Immature natural killer cell (primary cell): ENCODE measurements at regions not wholly inside any gene's neighbourhood (a gene's known extent, or its start where the extent isn't known, plus 50 kb on each side); places are given as distances from the start of the nearest gene placed in this dataset.

Experiments
- DNase-seq, 3 donors: peaks; one replicate each; pipeline ENCODE4 v3.0.0; 2022; ENCODE audit warnings: mixed read lengths in 1 of 3
- H3K27ac Mint-ChIP-seq, 6 donors: one replicate each; pipeline ENCODE4 v1.8.0; 2020; ENCODE audit warnings: mixed read lengths in 6 of 6, mild to moderate bottlenecking in 5 of 6, inconsistent platforms in 4 of 6, moderate library complexity in 3 of 6
- H3K27me3 Mint-ChIP-seq, 3 donors: one replicate each; pipeline ENCODE4 v1.8.0; 2020 to 2021; ENCODE audit warnings: low read depth in 3 of 3, mild to moderate bottlenecking in 3 of 3, mixed read lengths in 3 of 3, moderate library complexity in 3 of 3, inconsistent platforms in 1 of 3
- H3K36me3 Mint-ChIP-seq, 3 donors: one replicate each; pipeline ENCODE4 v1.8.0; 2020; ENCODE audit warnings: mixed read lengths in 3 of 3, inconsistent platforms in 2 of 3, mild to moderate bottlenecking in 2 of 3
- H3K4me1 Mint-ChIP-seq, 2 donors: one replicate each; pipeline ENCODE4 v1.8.0; 2020; ENCODE audit warnings: inconsistent platforms in 2 of 2, mild to moderate bottlenecking in 2 of 2, mixed read lengths in 2 of 2, moderate library complexity in 1 of 2
- H3K4me3 Mint-ChIP-seq, 5 donors: one replicate each; pipeline ENCODE4 v1.8.0; 2020; ENCODE audit warnings: mild to moderate bottlenecking in 5 of 5, mixed read lengths in 5 of 5, inconsistent platforms in 3 of 5, moderate library complexity in 3 of 5
- H3K9me3 Mint-ChIP-seq, 6 donors: one replicate each; pipeline ENCODE4 v1.8.0; 2020; ENCODE audit warnings: mild to moderate bottlenecking in 6 of 6, mixed read lengths in 6 of 6, inconsistent platforms in 4 of 6, moderate library complexity in 3 of 6

- no peaks in the 10 kb centered on the region for H3K4me1 Mint-ChIP-seq
- peaks cover 0 to 4% (median 2%) of the 10 kb centered on the region in 3 donors for H3K27me3 Mint-ChIP-seq
- H3K9me3 Mint-ChIP-seq: peaks cover 30 to 68% (median 62%) of the 10 kb centered on the region in 6 donors
- H3K36me3 Mint-ChIP-seq: peaks cover 0 to 4% (median 0%) of the 10 kb centered on the region in 3 donors
- H3K4me3 Mint-ChIP-seq: no peak overlapping the region
- H3K27ac Mint-ChIP-seq: no peak overlapping the region
- DNase-seq: no peak
These were observed 459.6 kb downstream of the PRELID2 start for GRCh38 chr5:145375521-145375920.

- H3K36me3 Mint-ChIP-seq: no peaks in the 10 kb centered on the region
- DNase-seq: no peak
- no peak overlapping the region for H3K4me3 Mint-ChIP-seq
- no peaks in the 10 kb centered on the region for H3K4me1 Mint-ChIP-seq
- no peak overlapping the region for H3K27ac Mint-ChIP-seq
- peaks cover 0 to 1% (median 0%) of the 10 kb centered on the region in 3 donors for H3K27me3 Mint-ChIP-seq
- H3K9me3 Mint-ChIP-seq: peaks cover 8 to 39% (median 14%) of the 10 kb centered on the region in 6 donors
These were observed 469.7 kb downstream of the PRELID2 start for GRCh38 chr5:145365464-145365863.

GRCh38 chr5:145362266-145362665 lies 472.9 kb downstream of the PRELID2 start:
- Mint-ChIP-seq H3K4me1 (no peaks in the 10 kb centered on the region), H3K9me3 (peaks cover 4 to 42% (median 14%) of the 10 kb centered on the region in 6 donors), H3K4me3 (no peak overlapping the region)

GRCh38 chr5:145360936-145361335 lies 474.2 kb downstream of the PRELID2 start:
- no peak overlapping the region for H3K4me3 Mint-ChIP-seq
- H3K9me3 Mint-ChIP-seq: peaks cover 3 to 47% (median 12%) of the 10 kb centered on the region in 6 donors
- no peaks in the 10 kb centered on the region for H3K36me3 Mint-ChIP-seq
- H3K27me3 Mint-ChIP-seq: peaks cover 0 to 1% (median 0%) of the 10 kb centered on the region in 3 donors
- H3K4me1 Mint-ChIP-seq: no peaks in the 10 kb centered on the region
- DNase-seq: no peak
- no peak overlapping the region for H3K27ac Mint-ChIP-seq

More at GRCh38 chr5:145362266-145362665, 472.9 kb downstream of the PRELID2 start:
- Mint-ChIP-seq H3K27ac (no peak overlapping the region), H3K36me3 (no peaks in the 10 kb centered on the region), H3K27me3 (peaks cover 0 to 1% (median 0%) of the 10 kb centered on the region in 3 donors)
- no peak for DNase-seq

DNA sequence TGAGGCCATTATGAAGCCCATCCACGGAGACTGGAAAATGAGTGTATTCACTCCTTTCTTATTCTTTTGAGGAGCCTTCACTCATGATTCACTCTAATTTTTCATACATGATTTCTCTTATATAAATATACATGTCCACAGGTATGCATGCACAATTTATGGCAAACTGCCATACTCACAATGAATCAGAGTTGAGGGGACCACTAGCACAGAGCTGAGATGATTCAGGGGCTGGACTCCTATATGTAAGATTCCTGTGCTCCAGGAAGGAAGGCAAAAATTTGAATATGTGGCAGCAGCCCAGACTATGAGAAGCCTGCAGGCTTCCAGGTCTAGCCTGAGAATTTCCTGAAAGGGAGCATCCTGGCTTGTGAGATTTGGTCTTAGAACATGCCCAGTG lies 484.6 kb downstream of the PRELID2 start:
- Mint-ChIP-seq H3K36me3 (no peaks in the 10 kb centered on the region), H3K4me3 (no peak overlapping the region), H3K27ac (no peak overlapping the region), H3K27me3 (peaks cover 0 to 2% (median 0%) of the 10 kb centered on the region in 3 donors), H3K4me1 (no peaks in the 10 kb centered on the region), H3K9me3 (peaks cover 2 to 42% (median 14%) of the 10 kb centered on the region in 6 donors)
- DNase-seq: no peak

DNA sequence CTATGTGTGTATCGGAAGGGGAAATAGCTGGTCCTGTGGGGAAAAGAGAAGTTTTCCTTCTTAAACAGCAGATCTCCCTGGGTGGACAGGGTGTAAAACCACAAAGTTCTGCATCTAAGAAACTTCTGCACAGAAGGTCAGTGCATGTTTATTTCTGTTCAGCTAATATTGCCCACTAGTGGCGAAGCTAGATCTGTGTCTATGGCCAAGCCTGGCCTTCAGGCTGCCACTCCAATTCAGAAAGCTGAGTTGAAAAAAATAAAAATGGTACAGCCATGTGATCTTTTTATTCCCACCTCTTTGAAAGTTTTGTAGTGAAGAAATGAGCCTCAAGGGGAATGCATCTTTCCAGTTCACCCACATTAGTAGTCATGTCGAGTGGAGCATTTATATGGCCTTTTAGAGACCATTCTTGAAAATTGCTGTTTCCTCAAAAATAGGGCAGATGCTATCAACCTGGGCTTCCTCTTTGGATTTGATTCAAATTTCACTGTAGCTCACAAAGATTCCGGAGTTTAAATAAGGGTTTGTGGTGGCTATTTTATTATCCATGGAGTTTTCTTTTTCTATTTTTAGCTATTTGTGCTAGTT lies 488.0 kb downstream of the PRELID2 start:
- Mint-ChIP-seq H3K4me1 (no peaks in the 10 kb centered on the region), H3K27ac (no peak overlapping the region)

DNA sequence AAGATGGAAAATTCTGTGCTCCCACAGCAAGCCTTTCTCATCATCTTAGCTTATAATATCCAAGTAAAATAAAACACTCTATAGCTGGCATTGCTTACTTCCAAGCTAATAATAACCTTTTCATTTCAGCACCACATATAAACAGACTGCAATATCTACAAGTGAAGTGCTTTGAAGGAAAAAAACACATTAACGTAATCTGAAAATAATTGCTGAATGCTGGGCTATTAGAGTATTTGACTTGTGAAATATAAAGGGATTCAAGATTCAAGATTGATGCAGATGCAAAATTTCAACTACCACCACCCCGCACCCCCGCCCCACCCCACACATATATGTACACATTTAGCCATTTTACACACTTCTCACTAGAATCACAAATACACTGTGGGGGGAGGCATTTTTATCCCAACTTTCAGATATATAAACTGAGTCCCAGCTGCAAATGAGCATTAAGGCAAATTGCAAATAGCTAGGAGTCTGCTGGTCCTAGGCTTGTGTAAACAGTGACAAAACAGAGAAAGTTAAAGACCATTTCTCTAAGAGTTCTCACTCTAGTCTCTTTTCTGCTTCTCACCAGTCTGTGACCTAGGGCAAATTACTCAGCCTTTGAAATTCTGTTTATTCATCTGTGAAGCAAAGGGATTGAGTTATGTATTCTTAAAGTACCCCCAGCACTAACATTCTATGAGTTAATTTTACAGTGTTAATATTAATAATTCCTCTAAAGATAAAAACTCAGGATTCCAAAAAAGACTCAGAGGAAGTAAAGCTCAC lies 489.4 kb downstream of the PRELID2 start:
- H3K4me1 Mint-ChIP-seq: no peaks in the 10 kb centered on the region
- H3K27ac Mint-ChIP-seq: no peak overlapping the region
- no peaks in the 10 kb centered on the region for H3K36me3 Mint-ChIP-seq
- DNase-seq: no peak
- peaks cover 0 to 20% (median 10%) of the 10 kb centered on the region in 6 donors for H3K9me3 Mint-ChIP-seq
- H3K27me3 Mint-ChIP-seq: peaks cover 0 to 2% (median 0%) of the 10 kb centered on the region in 3 donors
- no peak overlapping the region for H3K4me3 Mint-ChIP-seq

More for the DNA sequence above, 488.0 kb downstream of the PRELID2 start:
- H3K36me3 Mint-ChIP-seq: no peaks in the 10 kb centered on the region
- H3K9me3 Mint-ChIP-seq: peaks cover 2 to 27% (median 8%) of the 10 kb centered on the region in 6 donors
- H3K27me3 Mint-ChIP-seq: peaks cover 0 to 2% (median 0%) of the 10 kb centered on the region in 3 donors
- DNase-seq: no peak
- no peak overlapping the region for H3K4me3 Mint-ChIP-seq

- Mint-ChIP-seq H3K27ac (no peak overlapping the region), H3K4me3 (no peak overlapping the region), H3K9me3 (peaks cover 3 to 27% (median 13%) of the 10 kb centered on the region in 6 donors), H3K36me3 (no peaks in the 10 kb centered on the region), H3K27me3 (peaks cover 0 to 2% (median 0%) of the 10 kb centered on the region in 3 donors), H3K4me1 (no peaks in the 10 kb centered on the region)
- DNase-seq: no peak
These were observed 493.3 kb downstream of the PRELID2 start for GRCh38 chr5:145341842-145342241.

DNA sequence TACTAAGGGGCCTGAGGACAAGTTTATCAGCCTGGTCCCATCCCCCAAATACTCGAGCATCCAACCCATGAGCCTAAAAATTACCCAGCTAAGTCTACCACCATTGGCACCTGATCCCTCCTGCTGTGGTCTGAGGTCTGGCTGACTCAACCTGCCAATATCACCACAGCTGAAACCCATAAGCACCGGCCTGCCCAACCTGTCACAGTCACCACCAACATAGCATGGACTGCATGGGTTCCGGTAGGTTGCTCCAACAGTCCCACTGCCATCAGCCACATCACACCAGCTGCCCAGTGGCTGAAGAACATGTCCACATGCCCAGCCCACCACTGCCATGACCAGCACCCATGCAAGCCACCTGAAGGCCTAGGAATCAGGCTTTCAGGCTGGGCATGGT lies 495.0 kb downstream of the PRELID2 start:
- Mint-ChIP-seq H3K9me3 (peaks cover 4 to 30% (median 16%) of the 10 kb centered on the region in 6 donors), H3K27ac (no peak overlapping the region), H3K4me3 (no peak overlapping the region), H3K4me1 (no peaks in the 10 kb centered on the region), H3K27me3 (no peaks in the 10 kb centered on the region), H3K36me3 (no peaks in the 10 kb centered on the region)
- no peak for DNase-seq

DNA sequence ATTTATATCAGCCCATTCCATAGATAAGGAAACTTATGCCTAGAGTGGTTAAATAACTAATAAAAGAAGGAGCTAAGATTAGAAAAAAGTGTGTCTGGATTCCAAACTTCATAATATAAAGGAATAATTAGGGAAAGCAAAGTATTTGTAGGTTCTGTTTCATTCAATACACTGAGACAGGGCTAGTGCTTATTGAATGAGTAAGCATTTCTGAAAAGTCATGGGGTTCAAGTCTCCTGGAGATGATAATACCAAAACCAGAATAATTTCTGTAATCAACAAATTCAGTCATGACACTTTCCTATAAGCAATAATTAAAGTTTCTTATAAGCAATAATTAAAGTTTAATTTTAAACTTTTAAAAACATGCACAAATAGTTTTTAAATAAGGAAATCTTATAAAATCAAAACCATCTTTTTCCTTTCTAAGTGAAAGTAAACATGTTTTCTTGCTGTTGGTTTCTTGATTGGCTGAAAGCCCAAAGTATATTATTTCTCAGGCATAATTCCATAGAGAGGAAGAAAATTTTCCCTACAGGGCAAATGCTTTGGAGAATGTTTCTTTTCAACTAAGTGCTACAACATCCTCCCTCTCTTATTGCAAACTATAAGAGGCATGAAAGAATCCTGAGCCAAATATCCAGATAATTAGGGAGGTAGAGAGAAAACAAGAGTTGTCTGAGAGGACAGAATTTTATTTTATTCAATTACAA lies 510.2 kb downstream of the PRELID2 start:
- Mint-ChIP-seq H3K36me3 (peaks cover 0 to 4% (median 0%) of the 10 kb centered on the region in 3 donors), H3K27ac (no peak overlapping the region), H3K4me3 (no peak overlapping the region), H3K9me3 (peaks cover 13 to 37% (median 23%) of the 10 kb centered on the region in 6 donors), H3K27me3 (peaks cover 0 to 3% (median 0%) of the 10 kb centered on the region in 3 donors), H3K4me1 (no peaks in the 10 kb centered on the region)
- DNase-seq: no peak

DNA sequence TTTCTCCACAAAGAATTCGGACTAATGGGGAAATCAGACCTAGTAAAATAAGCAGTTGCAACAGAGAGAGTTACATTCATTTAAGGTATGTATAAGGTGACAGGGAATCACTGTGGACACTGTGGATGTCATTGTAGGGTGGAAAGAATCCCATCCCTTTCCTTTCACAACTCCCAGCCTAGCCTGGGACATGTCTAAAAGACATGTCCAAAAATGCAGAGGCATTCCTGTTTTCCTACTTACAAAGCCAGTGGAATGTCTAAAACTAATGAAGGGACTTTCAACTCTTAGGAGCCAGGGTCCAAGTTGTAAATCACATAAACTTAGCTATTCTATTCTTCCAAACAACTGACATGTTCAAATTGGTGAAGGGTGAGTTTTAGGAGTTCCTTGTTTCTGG lies 511.0 kb downstream of the PRELID2 start:
- peaks cover 13 to 36% (median 19%) of the 10 kb centered on the region in 6 donors for H3K9me3 Mint-ChIP-seq
- peaks cover 0 to 4% (median 0%) of the 10 kb centered on the region in 3 donors for H3K36me3 Mint-ChIP-seq
- no peaks in the 10 kb centered on the region for H3K27me3 Mint-ChIP-seq

GRCh38 chr5:145316282-145316681 lies 518.9 kb downstream of the PRELID2 start:
- Mint-ChIP-seq H3K4me3 (no peak overlapping the region), H3K9me3 (peaks cover 8 to 35% (median 15%) of the 10 kb centered on the region in 6 donors), H3K27ac (no peak overlapping the region), H3K36me3 (no peaks in the 10 kb centered on the region), H3K4me1 (no peaks in the 10 kb centered on the region), H3K27me3 (no peaks in the 10 kb centered on the region)
- no peak for DNase-seq

More for the DNA sequence above, 511.0 kb downstream of the PRELID2 start:
- Mint-ChIP-seq H3K4me1 (no peaks in the 10 kb centered on the region), H3K27ac (no peak overlapping the region), H3K4me3 (no peak overlapping the region)
- no peak for DNase-seq

DNA sequence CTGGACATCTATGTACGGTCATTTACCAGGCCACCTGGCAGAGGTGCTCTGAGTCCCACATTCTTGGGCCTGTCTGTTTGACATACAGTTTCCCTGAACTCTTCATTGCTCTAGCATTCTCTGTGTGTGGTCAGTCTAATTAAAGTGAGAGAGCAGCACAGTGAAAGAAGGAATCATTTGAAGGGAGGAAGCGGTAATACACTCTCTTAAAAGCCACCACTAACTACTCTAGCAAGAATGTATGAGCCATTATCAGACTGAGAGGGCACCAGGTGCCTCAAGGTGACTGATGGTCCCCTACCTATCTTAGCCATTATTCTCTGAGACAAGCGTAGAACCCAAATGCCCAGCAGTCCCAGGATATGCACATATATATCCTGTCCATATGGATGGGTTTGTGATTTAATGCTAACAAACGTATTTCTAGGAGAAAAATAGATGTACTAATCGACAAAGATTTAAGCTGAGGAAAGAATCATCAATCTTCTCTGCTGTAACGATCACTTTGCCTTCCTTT lies 527.2 kb downstream of the PRELID2 start:
- Mint-ChIP-seq H3K4me3 (no peak overlapping the region), H3K9me3 (peaks cover 10 to 36% (median 17%) of the 10 kb centered on the region in 6 donors), H3K27ac (no peak overlapping the region), H3K4me1 (no peaks in the 10 kb centered on the region), H3K27me3 (peaks cover 0 to 1% (median 0%) of the 10 kb centered on the region in 3 donors), H3K36me3 (no peaks in the 10 kb centered on the region)
- DNase-seq: no peak
